ENCODE measurements at regions not wholly inside any gene's neighbourhood (a gene's known extent, or its start where the extent isn't known, plus 50 kb on each side); places are given as distances from the start of the nearest gene placed in this dataset.

DNA sequence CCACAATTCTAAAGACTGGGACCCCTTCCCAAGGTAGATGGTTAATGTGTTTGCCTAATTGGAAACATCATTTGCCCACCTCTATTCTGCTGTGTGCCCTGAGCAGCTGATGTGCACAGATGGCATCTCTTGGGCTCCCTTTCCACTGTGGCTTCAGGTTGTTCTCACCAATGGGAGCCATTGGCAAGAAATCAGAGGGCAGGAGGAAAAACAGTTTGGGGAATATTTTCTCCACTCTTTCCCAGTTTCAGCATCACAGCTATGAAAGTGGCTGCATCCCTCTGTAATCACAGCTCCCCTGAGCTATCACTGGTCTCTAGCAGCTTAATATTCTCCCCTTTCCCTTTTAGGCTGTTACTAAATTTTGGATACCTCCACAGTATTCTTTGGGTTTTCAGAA is 911.6 kb upstream of the SEMA6A start:
- TF ChIP-seq, protein P1, sequence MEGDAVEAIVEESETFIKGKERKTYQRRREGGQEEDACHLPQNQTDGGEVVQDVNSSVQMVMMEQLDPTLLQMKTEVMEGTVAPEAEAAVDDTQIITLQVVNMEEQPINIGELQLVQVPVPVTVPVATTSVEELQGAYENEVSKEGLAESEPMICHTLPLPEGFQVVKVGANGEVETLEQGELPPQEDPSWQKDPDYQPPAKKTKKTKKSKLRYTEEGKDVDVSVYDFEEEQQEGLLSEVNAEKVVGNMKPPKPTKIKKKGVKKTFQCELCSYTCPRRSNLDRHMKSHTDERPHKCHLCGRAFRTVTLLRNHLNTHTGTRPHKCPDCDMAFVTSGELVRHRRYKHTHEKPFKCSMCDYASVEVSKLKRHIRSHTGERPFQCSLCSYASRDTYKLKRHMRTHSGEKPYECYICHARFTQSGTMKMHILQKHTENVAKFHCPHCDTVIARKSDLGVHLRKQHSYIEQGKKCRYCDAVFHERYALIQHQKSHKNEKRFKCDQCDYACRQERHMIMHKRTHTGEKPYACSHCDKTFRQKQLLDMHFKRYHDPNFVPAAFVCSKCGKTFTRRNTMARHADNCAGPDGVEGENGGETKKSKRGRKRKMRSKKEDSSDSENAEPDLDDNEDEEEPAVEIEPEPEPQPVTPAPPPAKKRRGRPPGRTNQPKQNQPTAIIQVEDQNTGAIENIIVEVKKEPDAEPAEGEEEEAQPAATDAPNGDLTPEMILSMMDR (IDR thresholded peaks at IDR 0.05; ENCODE audit: extremely low read depth in 1 of 2, insufficient read depth in 1 of 2, low read depth in 1 of 2, low read length in 2 of 2): no peak
- TF ChIP-seq EZH2 (IDR thresholded peaks at IDR 0.05; ENCODE audit: borderline replicate concordance, low read depth, low read length, severe bottlenecking) (no peak), POLR2A (IDR thresholded peaks at IDR 0.05; ENCODE audit: low read depth, low read length) (no peak), POLR2AphosphoS5 (IDR thresholded peaks at IDR 0.05; ENCODE audit: insufficient read depth, low read depth, low read length) (no peak)
